DMS 273 treated with DMSO at 0.1 percent for 48 hours (cell line): ENCODE measurements at regions not wholly inside any gene's neighbourhood (a gene's known extent, or its start where the extent isn't known, plus 50 kb on each side); places are given as distances from the start of the nearest gene placed in this dataset.
"Not testable (repeated sequence)": the region's sequence is repeated elsewhere in the genome, so short reads cannot be mapped to it uniquely, and the experiment has no call there.

Experiments
- DNase-seq: peaks from one replicate; lab custom pipeline; 2025; lab: John Stamatoyannopoulos, UW

DNA sequence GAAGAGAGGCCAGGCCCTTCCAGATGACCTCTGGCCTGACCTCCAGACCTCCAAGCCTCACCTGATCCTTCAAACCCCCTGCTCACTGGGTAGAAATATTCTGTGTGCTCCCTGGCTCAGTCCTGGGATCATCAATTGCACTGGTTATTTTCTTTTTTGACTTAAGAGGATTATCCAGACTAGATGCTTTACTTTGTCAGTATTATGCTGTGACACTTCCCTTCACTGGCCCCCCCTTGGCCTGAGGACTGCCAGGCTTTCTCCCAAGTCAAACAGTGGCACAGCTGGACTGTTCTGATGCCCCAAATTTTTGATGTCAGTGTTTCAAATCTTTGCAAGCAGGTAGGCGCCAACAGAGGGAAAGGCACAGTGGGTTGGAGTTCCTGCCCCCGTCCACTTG lies 156.3 kb upstream of the SKOR2 start:
- DNase-seq, result no peak

DNA sequence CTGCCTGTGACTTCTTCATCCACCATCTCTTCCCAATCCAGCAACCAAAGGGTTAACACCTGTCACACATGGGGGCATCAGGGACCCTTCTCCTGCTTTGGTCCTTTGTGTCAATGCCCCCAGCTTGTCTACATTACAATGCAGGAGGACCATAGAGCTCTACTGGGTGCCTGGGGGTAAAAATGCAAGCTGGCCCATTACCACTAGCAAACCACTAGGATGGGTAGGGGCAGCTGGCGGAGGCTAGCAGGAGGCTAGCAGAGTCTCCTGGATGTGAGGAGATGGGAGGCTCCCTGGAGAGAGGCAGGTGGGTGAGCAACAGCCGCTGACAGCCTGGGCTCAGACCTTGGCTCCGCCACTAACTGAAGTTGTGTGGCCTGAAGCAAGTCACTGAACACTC lies 153.4 kb upstream of the SKOR2 start:
- no peak for DNase-seq

DNA sequence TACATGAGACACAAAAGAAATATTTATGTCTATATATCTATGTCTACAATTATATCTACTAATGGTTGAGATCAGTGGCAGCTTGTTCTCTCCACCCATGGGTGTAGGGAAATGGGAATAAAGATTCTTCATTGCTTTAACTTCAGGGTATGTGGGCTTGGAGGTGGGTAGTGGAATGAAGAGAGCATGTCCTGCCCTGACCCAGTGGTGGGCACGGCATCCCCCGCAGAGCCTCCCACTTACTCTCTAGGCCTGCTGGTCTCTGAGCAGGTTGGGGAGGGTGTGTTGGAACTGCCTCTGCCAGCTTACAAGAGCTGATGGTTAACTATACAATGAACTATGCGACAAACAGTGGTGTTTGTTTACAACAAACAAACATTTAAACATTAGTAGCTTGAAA lies 152.5 kb upstream of the SKOR2 start:
- DNase-seq, result no peak

DNA sequence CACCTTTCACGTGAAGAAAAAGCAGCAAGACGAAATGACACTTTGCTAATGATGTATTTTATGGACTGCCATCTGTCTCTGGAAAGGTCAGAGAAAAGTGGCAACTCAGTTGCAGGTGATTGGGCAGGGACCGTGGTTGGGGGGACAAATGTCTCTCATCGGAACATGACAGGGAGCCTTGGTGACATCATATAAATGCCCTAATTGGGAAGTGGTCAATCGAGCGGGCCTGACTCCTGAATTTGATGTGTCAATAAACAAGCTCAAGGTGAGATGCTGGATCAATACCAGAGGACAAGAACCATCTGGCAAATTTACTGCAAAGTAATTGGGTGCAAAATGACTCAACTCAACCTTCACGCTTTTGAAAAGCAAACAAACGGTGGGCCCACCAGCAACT lies 151.9 kb upstream of the SKOR2 start:
- no peak for DNase-seq

DNA sequence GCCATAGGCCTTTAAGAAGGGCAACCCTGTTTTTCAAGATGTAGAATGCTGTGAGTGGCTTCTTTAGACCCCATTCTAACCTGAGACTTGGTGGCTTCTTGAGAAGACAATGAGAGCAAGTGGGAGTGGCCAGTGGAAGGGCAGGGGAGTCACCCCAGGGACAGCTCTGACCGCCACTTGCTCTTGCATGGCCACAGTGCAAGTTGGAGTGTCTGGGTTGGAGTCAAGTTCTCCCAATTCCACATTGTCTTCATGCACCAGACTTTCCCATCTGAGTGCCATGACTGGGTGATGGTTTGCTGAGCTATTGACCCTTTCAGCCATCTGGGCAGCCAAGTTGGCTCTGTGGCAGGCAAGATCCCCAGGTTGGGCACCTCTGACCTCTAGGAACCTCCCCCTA lies 148.0 kb upstream of the SKOR2 start:
- DNase-seq, result no peak

DNA sequence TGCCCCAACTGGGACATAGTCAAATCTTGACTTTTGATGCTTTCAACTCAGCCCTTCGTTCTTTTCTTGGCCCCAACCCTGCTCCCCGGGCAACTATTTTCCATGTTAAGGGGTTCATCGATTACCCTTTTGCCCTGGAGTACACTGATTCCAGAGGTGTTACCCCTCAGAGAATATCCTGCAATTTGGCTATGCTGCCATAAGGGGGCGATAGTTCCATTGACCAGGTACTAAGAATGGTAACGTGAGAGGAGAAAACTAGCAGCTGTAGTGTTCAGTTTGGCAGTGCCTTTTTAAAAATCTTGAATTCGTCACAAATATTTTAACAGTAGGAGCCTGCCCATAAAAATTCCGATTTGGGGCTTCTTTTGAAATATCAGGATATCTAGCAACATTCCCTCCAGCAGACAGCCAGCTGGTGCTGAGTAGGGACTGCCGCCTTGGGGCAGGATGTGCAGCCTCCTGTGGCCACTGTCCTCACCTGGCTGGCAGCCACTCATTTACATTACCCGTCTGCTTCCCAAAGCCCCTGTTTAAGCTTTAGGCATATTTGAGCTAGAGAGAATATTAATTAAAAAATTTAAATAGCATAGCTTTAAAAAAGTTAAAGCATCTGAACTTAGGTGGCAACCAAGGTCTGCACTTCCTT lies 146.3 kb upstream of the SKOR2 start:
- DNase-seq, result no peak

DNA sequence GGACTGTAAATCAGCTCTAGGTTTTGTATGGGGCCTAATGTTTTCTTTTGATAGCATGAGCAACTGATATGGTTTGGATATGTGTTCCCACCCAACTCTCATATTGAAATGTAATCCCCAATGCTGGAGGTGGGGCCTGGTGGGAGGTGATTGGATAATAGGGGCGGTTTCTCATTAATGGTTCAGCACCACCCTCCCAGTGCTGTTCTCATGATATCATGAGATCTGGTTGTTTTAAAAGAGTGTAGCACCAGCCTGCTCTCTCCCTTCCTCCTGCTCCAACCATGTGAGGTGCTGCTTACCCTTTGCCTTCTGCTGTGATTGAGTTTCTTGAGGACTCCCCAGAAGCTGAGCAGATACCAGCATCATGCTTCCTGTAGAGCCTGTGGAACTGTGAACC lies 140.2 kb upstream of the SKOR2 start:
- no peak for DNase-seq

DNA sequence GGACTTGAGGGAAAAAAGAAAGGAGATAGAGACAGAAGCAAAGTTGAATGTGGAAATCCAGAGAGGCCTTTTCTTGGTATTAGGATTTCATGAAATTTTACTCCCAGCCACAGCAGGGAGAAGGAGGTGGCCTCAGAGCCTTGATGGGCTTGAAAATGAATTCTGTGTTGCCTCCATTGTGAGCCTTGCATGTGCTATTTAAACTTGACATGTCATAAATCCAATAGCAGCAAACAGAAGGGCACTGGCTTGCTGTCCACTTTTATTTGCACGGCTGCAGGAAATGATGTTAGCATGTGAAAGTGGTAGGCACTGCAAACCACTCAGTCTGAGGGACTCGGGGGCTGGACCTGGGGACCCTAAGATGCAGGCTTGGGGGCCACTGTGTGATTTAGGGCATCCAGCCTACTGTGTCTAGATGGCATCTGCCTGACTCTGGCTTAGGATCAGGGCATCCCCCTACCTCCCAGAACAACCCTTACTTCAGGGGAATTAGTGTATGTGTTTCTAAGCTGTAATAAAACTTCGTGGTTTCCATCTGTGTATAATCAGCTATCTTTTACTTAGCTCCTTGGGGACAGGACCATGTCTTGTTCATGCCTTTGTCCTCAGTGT lies 139.1 kb upstream of the SKOR2 start:
- DNase-seq, result no peak

DNA sequence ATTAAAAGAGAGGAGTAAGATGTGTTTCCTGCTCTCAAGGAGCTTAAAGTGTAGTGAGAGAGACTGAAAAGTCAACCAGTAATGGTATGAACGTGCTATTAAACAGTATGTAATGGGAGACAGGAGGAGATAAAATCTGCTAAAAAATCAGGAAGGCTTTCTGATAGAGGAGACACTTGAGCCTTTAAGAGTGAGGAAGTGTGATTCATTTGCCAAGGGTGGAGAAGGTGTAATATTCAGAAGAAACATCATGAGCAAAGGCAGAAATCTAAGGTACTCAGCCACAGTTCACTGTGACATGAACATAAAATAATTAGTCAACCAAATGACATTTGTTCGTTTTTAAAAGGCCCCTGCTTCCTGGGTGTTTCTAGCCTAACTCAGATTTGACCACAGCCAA lies 137.8 kb upstream of the SKOR2 start:
- no peak for DNase-seq

DNA sequence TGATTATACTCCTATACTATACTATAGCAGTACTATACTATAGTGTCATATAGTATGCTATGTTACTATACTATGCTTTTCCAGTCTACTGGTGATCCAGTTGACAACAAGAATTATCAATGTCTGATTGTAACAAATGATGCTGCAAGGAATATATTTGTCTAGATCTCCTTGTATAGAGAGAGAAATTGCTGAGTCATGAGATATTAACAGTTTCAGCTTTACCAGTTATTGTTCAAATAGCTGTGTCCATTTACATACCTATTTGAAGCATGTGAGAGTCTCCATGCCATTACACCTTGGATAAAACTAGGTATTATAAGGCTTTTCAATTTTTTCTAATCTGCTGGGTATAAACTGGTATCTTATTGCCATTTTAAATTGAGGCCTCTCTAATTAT lies 136.4 kb upstream of the SKOR2 start:
- DNase-seq, result no peak

DNA sequence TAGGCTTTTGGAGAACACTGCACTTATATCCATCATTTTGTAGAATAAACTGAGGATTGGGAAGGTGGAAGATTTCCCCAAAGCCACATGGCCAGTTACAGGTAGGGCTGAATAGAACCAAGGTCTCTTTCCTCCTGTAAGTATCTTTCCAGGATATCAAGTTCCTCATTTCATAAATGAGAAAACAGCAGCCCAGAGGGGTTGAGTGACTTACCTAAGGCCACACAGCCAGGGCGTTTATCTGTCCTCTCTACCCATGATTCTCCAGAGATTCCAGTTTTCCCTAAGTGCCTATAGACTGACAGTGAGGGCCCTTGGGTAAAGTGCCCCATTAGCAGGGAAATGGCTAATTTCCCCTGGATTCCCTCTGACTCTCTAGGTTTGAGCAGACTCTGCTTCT lies 132.3 kb upstream of the SKOR2 start:
- DNase-seq, result no peak

DNA sequence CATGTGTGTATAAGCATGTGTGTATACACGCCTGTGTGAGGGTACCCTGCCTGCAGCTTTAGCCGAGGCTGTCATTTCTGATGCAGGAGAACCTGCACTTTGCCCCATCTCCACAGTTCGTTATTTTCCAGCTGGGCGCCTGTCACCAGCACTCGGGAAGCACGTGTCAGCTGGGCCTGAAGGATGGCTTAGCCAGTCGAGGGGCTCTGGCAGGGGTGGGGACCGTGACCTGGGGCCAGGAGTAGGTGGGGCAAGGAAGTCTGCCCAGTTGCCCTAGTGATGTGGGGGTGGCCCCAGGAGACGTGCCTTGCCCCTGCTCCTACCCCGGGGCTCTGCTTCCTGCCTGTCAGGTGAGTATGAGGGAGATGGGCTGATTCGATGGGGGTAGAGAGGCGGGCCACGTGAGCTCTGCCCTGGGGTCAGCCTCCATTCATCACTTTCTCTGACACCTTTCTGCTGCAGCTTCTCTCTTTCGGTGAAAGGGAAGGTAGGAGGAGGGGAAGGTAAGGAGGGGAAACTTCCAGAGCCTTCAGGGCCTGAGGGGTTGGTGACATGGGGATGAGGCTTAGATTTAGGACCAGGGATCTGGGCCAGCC lies 130.6 kb upstream of the SKOR2 start:
- no peak for DNase-seq

DNA sequence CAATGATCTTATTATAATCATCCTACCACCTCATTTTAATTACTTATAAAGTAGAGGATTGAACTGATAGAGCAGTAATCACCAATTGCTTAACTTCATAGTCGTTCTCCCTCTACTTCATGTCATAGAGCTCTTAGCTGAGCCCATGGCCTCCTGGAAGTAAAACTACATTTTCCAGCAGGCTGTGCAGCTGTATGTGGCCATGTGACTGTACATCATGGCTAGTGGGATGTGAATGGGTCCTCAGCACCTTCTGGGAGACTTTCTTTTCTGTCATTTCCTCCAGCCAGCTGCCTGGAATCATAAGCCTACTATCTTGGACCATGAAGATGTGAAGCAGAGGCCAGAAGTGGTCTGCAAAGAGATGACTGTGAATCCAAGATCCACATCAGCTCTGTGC lies 128.7 kb upstream of the SKOR2 start:
- DNase-seq, result no peak

DNA sequence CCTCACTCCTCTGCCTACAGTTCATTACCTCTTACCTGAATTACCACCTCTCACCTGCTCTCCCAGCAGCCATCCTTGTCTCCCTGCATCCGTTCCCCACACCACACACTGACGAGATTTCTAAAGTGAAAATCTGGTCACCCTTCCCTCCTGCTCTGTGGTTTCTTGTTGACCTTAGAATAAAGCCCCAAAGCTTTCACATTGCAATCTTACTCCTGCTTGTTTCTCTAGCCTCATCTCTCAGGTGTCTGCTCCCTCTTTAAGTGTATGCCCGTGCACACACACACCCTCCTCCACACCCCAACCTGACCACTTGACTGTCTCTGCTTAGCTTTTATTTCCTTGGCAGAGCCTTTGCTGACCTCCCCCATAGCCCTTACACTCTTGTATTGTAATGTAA lies 122.0 kb upstream of the SKOR2 start:
- DNase-seq, result no peak

DNA sequence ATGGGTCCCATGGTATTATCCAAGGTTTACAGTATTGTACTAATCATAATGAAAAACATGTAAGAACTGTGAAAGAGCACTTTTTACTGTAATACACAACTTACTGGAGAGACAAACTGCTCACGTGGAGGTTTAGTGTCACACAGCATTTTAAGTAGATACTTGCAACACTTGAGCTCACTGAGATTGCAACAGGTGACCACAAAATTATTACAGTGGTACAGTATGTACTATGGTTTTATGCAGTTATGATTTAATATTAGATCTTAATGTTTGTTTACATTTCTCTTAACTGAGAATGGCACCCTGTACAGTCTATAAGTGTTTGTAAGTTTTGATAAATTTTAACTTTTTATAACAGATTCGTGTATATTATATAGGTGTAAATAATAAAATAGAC lies 118.6 kb upstream of the SKOR2 start:
- no peak for DNase-seq

DNA sequence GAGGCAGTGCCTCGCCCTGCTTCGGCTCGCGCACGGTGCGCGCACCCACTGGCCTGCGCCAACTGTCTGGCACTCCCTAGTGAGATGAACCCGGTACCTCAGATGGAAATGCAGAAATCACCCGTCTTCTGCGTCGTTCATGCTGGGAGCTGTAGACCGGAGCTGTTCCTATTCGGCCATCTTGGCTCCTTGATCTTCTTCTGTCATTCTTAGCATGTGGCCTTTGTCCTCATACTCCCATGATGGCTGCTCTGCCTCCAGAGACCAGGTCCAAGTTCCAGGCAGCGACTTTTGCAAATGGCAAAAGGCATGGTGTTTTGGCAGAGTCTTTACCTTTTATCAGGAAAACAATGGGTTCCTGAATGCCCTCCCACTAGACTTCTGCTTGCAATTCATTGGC lies 102.6 kb upstream of the SKOR2 start:
- DNase-seq, result not testable (repeated sequence)

DNA sequence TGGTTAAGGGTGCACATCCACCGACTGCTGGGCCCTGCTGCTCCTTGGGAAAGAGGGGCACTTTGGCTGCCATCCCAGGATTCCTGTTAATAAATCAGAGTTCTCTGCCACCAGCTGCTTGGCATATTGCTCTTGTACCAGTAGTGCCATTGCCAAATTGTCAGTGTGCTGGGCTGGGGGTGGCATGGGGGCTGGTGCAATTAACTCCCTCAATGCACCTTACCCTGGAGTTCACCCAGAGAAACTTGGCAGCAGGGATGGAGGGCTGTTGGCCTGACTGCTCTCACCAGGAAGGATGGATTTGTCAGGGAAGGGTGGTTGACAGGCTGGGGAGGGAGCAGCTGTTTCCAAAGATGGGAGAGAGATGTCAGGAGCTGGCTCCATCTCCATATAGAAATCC lies 94.6 kb upstream of the SKOR2 start:
- no peak for DNase-seq

DNA sequence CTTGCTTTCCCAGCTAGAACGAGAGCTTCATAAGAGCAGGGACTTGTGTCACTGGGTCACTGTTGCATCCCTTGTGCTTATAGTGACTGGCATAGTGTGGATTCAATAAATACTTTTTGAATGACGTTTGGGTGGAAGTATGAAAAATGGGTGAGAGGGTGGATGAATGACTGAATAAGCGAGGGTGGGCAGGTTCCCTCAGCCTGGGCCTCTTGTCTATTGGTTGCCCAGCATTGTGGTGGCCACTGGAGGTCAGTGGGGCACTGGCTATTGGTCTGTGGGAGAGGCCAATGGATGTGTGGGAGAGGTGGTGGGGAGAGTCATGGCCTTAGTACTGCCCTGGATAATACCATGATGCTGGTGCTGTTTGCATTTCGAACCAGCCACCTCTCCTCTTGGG lies 93.8 kb upstream of the SKOR2 start:
- no peak for DNase-seq

DNA sequence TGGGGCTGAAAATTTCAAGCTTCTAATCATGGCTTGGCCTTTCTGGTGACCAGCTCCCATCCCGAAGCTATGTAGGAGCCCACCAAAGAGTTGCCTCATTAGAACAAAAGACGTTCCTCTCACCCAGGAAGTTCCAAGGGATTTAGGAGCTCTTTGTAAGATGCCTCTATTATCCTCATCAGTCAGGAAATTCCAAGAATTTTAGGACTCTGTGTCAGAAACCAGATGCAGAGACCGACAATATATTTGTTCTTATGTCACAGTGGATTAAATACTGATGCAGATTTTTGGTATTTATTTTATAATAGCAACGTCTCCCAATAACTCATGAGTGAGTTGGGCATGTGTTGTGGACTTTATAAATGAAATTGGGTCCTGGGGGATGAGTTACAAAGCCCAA lies 91.8 kb upstream of the SKOR2 start:
- DNase-seq, result no peak

DNA sequence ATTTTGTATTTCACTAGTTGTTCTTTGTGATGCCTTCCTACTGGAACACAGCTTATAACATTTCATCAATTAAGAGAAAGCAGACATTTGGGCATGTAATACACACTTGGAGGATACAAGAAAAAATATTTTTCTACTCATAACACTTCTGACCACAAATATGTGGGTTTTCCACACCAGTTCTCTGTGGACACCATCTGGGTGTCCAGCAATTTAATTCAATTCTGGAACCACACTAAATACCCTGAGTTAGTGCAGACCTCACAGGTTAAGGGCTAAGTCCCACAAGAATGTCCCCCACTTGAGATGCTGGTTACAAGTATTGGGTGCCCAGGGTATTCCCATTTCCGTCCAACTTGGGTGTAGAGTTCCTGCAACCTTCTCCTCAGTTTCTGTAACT lies 91.1 kb upstream of the SKOR2 start:
- DNase-seq, result no peak

DNA sequence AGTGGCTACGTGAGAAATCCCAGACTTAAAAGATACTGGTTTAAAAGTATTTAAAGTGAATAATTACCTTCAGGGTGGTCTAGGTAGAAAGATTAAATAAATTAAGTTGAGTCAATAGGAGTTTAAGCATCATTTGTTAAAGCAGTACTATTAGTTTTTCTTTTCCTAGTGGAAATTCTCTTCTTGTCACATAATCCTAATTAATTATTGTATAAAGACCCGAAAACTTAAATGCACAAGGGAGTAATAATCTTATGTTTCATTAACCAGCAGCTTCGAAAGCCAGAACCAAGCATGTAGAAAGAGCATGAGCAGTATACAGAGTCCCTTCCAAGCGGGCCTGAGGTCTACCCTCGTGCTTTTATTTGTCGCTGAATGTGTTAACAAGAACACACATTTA lies 90.2 kb upstream of the SKOR2 start:
- DNase-seq, result no peak

DNA sequence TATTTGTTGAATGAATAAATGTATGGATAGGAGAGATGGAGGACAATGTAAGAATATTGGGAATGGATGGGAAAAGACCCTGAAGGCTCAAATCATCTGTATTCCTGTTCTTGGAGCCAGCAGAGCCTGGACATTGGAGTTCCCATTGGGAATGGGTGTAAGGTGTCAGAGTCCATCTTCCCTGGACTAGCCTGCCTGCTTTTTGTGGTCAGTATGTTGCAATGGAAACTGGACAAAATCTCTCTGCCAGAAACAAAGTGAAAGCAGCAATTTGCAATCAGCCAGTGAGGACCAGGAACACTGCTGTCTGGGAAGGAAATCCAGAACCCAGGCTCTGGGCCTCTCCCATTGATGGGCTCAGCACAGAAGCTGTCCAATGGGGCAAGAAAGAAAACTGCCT lies 83.5 kb upstream of the SKOR2 start:
- DNase-seq, result no peak

DNA sequence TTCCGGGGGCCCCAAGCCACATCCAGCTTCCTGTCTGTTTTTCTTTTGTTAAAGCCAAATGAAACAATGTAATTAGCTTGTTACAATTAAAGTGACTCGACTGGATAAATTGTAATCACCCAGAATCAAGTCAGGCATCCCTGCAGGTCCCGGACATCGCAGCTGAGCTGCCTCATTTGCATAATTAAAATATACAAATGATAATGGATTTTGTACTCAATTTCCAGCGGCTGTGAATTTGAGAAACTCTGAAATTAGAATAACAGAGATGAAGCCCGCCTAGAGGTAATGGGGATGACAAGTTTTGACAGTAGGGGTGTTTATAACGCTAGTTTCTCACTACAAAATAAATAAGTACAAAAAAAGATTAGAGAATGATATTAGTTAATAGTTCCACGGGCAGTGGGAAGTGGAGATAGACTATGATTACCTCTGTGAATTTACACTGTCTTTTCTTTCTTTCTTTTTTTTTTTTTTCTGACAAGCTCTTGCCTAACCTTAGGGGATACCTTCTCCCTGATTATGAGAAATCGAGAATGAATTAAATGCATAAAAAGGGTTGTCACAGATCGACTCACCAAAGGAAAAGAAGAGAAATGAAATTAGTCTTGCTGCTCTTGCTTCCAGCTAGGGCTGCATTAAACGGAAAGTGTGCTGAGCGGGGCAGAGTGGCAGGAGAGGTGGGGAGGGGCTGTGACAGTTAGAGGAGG lies 82.6 kb upstream of the SKOR2 start:
- no peak for DNase-seq
